Loucy (cell line): ENCODE measurements at regions not wholly inside any gene's neighbourhood (a gene's known extent, or its start where the extent isn't known, plus 50 kb on each side); places are given as distances from the start of the nearest gene placed in this dataset.

ENCODE experiments used
- H2AFZ ChIP-seq: fragments of 200-600 bp; sonication (generic); 2 replicates; pipeline ENCODE4 v1.6.0; 2016; ENCODE audit warnings: antibody characterized with exemption, mild to moderate bottlenecking, low read length, moderate library complexity
- H3F3A ChIP-seq: fragments of 200-600 bp; 2 replicates; pipeline ENCODE4 v1.6.0; 2016; ENCODE audit warnings: antibody characterized with exemption, low read depth, mild to moderate bottlenecking
- H3K27me3 ChIP-seq: fragments of 200-600 bp; sonication (generic); 2 replicates; pipeline ENCODE4 v1.6.1; 2014; ENCODE audit warnings: low read length, mild to moderate bottlenecking; ENCODE audit not compliant: insufficient read depth, poor library complexity, severe bottlenecking
- H3K36me3 ChIP-seq: fragments of 200-600 bp; sonication (generic); 2 replicates; pipeline ENCODE4 v1.6.1; 2016; ENCODE audit warnings: low read length; ENCODE audit not compliant: insufficient read depth
- H3K4me1 ChIP-seq: fragments of 200-600 bp; sonication (generic); 2 replicates; pipeline ENCODE4 v1.5.1; 2014; ENCODE audit warnings: low read length, mild to moderate bottlenecking; ENCODE audit not compliant: insufficient read depth, poor library complexity, severe bottlenecking
- H3K4me2 ChIP-seq: fragments of 200-600 bp; sonication (generic); 2 replicates; pipeline ENCODE4 v1.6.0; 2014; ENCODE audit warnings: antibody characterized with exemption, low read length, low read depth, mild to moderate bottlenecking; ENCODE audit not compliant: poor library complexity, severe bottlenecking
- H3K4me3 ChIP-seq: fragments of 200-600 bp; sonication (generic); 2 replicates; pipeline ENCODE4 v1.5.1; 2014; ENCODE audit warnings: low read length, mild to moderate bottlenecking, mixed read lengths; ENCODE audit not compliant: poor library complexity, severe bottlenecking
- H3K79me2 ChIP-seq: fragments of 200-600 bp; sonication (generic); 2 replicates; pipeline ENCODE4 v1.6.1; 2014; ENCODE audit warnings: low read length; ENCODE audit not compliant: insufficient read depth
- H3K9ac ChIP-seq: fragments of 200-600 bp; sonication (generic); 2 replicates; pipeline ENCODE4 v1.6.0; 2014; ENCODE audit warnings: mild to moderate bottlenecking, low read depth, low read length, moderate library complexity; ENCODE audit not compliant: poor library complexity, severe bottlenecking
- H3K9me2 ChIP-seq: fragments of 200-600 bp; sonication (generic); replicated peaks from 2 replicates; pipeline ENCODE4 v1.6.1; 2016; ENCODE audit warnings: low read depth, low read length, mixed read lengths
- H3K9me3 ChIP-seq: fragments of 200-600 bp; sonication (generic); 2 replicates; pipeline ENCODE4 v1.6.1; 2014; ENCODE audit warnings: mild to moderate bottlenecking, antibody characterized with exemption, low read length, low read depth; ENCODE audit not compliant: insufficient read depth
- H4K20me1 ChIP-seq: fragments of 200-600 bp; sonication (generic); 2 replicates; pipeline ENCODE4 v1.6.0; 2014; ENCODE audit warnings: antibody characterized with exemption, low read length, mild to moderate bottlenecking; ENCODE audit not compliant: insufficient read depth, poor library complexity, severe bottlenecking
- CTCF ChIP-seq: fragments of 200-600 bp; sonication (generic); conservative IDR thresholded peaks from 2 replicates; pipeline ENCODE4 v1.5.1; 2014; ENCODE audit warnings: mild to moderate bottlenecking, antibody characterized with exemption, low read length
- EZH2phosphoT487 ChIP-seq: fragments of 200-600 bp; IDR thresholded peaks from 2 replicates; pipeline ENCODE4 v1.6.1; 2018; ENCODE audit warnings: antibody characterized with exemption, mild to moderate bottlenecking, moderate library complexity, borderline replicate concordance

- H4K20me1 ChIP-seq, result no peaks in the 10 kb centered on the region
- H3K4me2 ChIP-seq, result no peak overlapping the region
- no peak overlapping the region for H3K9ac ChIP-seq
- H3K27me3 ChIP-seq, result no peaks in the 10 kb centered on the region
- no peaks in the 10 kb centered on the region for H3F3A ChIP-seq
- H3K4me1 ChIP-seq, result no peaks in the 10 kb centered on the region
- no peaks in the 10 kb centered on the region for H3K9me3 ChIP-seq
- H3K36me3 ChIP-seq, result no peaks in the 10 kb centered on the region
- TF ChIP-seq EZH2phosphoT487 (no peak), CTCF (no peak)
- H3K9me2 ChIP-seq, result no peaks in the 10 kb centered on the region
- H3K4me3 ChIP-seq, result no peak overlapping the region
- no peak overlapping the region for H2AFZ ChIP-seq
- H3K79me2 ChIP-seq, result no peaks in the 10 kb centered on the region
Measured at GRCh38 chr13:76538004-76538403, 348.2 kb downstream of the KCTD12 start.

GRCh38 chr13:76533251-76533650, 353.0 kb downstream of the KCTD12 start:
- H4K20me1 ChIP-seq, result no peaks in the 10 kb centered on the region
- no peaks in the 10 kb centered on the region for H3K4me1 ChIP-seq
- no peak overlapping the region for H3K4me3 ChIP-seq
- H3K79me2 ChIP-seq, result no peaks in the 10 kb centered on the region
- H3K4me2 ChIP-seq, result no peak overlapping the region
- no peaks in the 10 kb centered on the region for H3K36me3 ChIP-seq
- no peaks in the 10 kb centered on the region for H3K9me2 ChIP-seq
- no peak overlapping the region for H3K9ac ChIP-seq
- no peaks in the 10 kb centered on the region for H3F3A ChIP-seq
- no peak overlapping the region for H2AFZ ChIP-seq
- H3K9me3 ChIP-seq, result no peaks in the 10 kb centered on the region
- TF ChIP-seq EZH2phosphoT487 (no peak), CTCF (no peak)
- H3K27me3 ChIP-seq, result no peaks in the 10 kb centered on the region

- Histone ChIP-seq H3K4me2 (no peak overlapping the region), H3K79me2 (no peaks in the 10 kb centered on the region), H3K9me2 (no peaks in the 10 kb centered on the region), H3K27me3 (no peaks in the 10 kb centered on the region), H3K4me3 (no peak overlapping the region), H3F3A (no peaks in the 10 kb centered on the region), H3K36me3 (no peaks in the 10 kb centered on the region), H4K20me1 (no peaks in the 10 kb centered on the region), H3K9ac (no peak overlapping the region), H3K4me1 (peaks cover 3% of the 10 kb centered on the region), H3K9me3 (no peaks in the 10 kb centered on the region), H2AFZ (no peak overlapping the region)
- TF ChIP-seq CTCF (no peak), EZH2phosphoT487 (no peak)
Measured at GRCh38 chr13:76527041-76527440, 359.2 kb downstream of the KCTD12 start.
